NCI-H146 (cell line): ENCODE measurements at regions not wholly inside any gene's neighbourhood (a gene's known extent, or its start where the extent isn't known, plus 50 kb on each side); places are given as distances from the start of the nearest gene placed in this dataset.

Experiments
- DNase-seq: peaks from one replicate; lab custom pipeline; 2025; lab: John Stamatoyannopoulos, UW

DNA sequence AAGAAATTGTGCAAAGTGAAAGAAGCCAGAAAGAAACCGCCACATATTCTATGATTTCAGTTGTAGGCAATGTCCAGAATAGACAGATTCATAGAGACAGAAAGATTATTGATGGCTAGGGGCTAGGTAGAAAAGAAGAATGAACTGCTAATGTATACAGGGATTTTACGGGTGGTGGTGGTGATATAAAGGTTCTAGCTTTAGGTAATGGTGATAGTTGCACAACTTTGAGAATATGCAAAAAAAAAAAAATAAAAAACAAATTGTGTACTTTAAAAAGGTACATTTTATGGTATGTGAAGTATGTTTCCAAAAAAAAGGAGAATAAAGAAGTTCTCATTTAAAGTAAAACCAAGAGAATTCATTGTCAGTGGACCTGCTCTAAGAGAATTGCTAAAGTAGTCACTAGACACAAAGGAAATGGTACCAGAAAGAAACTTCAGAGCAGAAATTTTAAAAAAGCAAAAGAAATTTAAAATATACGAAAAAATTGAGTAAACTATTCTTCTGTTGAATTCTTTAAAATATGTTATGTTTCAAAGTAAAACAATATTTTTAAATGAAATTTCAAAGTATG lies 680.1 kb downstream of the UQCRFS1 start:
- no peak for DNase-seq

DNA sequence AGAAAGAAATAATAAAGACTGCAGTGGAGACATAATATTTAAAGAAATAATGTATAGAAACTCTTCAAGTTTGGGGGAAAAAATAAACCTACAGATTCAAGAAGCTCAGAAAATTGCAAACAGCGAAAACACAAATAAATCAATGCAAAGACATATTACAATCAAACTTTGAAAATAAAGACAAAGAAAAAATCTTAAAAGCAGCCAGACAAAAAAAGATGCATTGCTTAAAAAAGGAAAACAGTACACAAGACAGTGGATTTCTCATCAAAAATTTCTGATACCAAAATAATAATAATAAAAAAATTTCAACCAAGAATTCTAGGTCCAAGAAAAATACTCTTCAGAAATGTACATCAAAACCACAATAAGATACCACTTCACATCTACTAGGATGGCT lies 681.0 kb downstream of the UQCRFS1 start:
- DNase-seq = no peak

DNA sequence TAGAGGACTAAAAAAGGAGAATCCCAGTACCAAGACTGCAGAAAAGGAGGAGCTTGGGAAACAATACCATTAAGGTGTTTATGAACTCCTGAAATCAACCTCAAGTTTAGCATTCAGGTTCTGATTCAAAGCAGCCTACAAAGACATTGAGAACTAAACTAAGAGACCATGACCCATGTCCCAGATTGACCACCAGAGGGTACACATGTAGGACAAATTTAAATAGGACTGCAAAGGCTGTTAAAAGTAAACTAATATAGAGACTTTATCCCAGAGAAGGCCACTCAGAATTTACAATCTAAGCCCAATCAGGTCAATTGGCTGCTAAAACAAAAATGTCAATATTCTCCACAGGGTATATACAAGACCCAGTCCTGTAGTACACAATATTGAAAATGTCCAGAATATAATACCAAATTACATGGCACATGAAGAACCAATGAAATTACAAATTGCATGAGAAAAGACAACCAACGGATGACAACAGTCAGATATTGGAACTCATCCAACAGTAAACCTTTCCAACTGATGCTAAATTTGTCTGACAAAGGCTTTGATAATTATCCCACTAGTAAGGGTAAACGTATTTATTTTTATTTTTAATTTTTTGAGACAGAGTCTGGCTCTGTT lies 682.4 kb downstream of the UQCRFS1 start:
- DNase-seq = no peak

DNA sequence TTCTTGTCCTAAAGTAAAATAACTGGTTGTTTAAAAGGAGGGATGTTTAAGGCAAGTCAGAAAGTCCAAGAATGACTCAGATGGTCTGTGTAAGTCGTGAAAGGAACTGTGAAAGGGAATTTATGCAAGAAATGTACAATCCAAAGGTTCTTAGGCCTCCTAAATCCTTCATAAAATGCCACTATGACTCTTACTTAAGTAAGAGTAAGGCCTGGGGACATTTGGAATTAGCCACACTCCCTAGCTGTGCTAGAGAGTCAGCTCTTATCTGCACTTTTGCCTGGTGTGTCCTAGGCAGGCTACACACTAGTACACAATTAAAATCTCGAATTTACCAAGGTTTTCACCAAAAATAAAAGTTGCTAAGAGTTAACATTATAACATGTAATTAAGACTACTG lies 686.9 kb downstream of the UQCRFS1 start:
- DNase-seq = no peak

DNA sequence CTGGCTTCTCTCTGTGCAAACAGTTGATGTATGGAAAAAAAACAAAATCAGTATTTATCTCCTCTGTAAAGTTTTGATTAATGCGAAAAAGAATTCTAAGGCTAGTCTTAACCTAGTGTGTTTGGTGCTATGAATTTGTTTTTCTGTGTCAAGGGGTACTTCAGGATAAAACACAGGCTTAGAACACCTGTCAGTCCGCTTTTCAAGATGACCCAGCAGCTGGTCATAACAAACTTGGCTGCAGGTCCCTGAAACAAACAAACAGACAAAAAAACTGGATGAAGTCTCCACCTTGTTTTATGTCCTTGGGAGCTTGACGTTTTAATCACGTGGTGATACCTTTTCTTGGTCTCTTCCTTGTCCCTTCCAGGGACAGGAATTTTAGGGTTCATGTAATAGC lies 689.3 kb downstream of the UQCRFS1 start:
- no peak for DNase-seq

DNA sequence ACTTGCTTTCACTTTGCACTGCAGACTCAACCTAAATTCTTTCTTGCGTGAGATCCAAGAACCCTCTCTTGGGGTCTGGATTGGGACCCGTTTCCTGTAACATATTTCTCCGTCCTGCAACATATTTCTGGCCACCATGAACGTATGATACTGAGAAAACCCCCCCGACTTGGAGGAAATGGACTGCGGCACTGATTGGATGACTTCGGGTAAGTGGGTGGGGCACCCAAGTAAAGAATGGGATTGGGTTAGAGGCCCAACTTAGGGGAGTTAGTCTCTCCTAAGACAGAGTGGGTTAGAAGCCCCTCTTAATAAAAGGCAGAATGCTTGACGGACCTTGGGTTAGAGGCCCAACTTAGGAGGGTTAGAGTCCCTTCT lies 690.4 kb downstream of the UQCRFS1 start:
- DNase-seq = no peak

DNA sequence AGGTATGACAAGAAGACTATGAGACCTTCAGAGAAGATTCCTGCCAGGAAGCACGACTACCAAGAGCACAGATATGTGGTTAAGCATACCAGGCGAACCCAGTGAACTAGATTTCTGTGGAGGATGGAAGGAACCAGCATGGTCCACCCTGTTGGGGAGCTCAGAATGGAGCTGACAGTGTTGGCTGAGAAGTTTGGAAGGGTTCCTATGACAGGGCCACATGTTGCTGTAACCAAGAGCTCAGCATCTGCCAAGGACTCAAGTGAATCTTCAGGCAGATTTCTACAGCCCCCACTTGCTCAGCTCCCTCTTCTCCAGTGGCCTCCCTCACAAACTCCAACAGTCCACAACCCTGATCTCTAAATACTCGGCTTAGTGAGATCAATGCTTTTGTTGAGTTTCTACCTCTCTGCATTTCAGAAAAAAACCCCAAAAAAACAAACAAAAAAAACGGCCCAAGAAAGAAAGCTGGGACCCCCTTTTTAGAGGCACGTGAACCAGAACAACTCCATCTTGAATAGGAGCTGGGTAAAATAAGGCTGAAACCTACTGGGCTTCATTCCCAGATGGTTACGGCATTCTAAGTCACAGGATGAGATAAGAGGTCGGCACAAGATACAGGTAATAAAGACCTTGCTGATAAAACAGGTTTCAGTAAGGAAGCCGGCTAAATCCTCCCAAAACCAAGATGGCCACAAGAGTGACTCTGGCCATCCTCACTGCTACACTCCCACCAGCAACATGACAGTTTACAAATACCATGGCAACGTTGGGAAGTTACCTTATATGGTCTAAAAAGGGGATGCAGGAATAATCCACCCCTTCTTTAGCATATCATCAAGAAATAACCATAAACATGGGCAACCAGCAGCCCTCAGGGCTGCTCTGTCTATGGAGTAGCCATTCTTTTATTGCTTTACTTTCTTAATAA lies 691.1 kb downstream of the UQCRFS1 start:
- DNase-seq = no peak

DNA sequence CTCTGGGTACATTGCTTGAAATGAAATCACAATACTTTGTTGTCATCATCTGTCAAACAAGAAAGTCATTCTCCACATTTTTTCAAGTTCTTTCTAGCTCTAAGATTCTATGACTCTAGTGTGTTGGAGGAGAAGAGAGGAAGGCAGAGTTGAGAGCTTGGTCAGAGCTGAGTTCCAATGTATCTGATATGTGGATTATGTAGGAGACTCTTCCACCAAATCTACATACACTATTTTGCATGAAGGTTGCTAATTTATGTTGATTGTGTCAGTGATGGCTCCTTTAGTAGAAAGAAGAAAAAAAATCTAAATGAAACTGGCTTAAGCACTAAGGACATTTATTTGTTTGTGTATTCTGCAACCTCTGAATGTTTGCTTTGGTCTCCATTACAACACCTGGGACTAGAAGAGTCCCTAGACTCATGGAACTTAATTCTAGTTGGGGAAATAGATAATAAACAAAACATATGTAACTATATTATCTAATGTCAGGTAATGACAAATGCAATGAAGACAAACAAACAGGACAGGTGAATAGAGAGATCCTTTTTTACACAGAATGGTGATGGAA lies 691.9 kb downstream of the UQCRFS1 start:
- DNase-seq = no peak

DNA sequence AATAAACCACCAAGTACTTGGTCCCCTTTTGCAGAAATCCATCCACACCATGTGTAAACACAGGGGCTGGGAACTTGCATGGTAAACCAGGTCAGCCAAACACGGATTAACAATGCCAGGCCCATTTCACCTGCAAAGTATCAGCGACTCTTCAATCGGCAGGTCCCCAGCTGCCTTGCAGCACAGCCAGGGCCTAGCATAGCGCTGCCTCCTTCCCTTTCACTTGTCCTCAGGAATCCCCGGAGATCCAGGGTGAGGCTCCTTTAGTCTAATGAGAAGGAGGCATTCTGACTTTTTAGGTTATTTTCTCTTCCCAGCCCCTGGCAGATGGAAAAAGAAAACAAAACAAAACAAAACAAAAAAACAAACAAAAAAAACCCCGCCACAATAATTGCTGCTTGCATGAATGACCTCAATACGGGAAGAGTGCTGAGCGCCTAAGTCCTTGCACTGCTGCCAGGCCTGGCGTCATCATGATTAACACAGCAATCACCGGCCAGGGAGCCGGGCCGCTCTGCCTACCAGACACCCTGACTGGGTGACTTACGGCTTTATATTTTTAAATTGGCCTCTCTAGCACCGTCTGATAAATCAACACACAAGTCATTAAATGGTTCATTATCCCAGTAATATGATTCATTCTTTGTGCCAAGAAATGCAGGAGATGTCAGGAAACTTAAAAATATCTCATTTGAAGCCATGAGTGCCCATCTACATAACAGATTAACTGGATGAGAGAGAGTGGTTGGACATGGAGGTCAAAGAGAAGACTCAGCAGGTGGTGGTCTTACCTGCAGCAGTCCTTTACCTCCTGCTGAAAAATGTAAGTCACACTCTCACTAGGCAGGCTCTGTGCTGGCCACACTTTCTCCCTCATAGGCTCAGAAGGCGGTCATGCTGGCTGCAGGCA lies 692.7 kb downstream of the UQCRFS1 start:
- DNase-seq = no peak

DNA sequence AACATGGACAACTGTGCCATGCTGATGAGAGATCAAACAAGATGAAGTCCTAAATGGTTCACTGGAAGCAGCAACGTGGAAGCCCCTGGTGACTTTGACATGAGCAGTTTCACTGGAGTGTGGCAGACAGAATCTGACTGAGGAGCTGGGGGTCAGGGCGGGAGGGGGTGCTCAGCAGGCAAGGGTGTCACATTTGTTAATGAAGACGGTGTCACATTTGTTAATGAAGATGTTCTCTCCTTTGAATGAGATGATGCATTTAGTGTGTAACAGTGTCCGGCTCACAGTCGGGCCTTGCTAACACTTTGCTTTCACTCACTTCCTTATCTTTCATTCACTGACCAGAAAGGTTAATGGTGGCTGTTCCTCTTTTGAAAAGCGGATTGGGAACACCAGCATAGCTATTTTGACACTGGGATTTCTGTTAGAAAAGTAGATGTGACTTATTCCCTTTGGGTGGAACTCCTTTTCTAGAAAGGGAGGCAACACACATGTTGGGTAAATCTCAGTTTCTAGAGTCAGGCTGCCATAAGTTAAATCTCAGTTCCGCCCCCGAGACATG lies 693.7 kb downstream of the UQCRFS1 start:
- DNase-seq = no peak

DNA sequence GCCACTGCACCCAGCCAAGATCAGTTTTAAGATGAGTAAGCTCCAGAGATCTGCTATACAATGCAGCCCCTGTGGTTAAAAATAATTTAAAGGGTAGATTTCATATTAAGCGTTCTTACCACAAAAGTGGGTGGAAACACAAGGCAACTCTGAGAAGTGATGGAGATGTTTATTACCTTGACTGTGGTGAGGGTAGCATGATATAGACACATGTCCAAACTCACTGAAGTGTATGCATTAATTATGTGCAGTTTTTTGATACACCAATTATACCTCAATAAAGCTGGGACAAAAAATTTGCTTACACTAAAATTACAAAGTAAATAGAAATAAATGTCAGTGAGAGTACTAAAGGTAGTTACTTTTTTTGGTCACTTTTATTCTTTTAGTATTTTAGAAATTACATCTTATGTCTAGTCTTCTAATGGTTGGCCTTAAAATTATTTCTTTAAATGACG lies 696.5 kb downstream of the UQCRFS1 start:
- no peak for DNase-seq

DNA sequence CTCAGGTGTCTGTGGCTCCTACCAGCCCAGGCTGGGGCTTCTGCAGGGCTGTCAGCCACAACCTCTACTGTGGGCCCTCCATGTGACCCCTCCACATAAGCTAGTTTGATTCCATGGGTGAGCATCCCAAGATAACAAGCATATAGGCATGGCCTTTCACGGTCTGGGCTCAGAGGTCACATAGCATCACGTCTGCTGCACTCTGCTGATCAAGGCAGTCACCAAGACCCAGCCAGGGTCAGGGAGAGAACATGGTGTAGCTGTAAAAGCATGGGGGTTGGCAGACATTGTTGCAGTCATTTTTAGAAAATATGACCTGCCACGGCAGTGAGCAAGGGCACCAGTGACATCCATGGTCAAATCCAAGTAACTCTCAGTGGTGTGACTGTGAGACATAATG lies 698.8 kb downstream of the UQCRFS1 start:
- no peak for DNase-seq

DNA sequence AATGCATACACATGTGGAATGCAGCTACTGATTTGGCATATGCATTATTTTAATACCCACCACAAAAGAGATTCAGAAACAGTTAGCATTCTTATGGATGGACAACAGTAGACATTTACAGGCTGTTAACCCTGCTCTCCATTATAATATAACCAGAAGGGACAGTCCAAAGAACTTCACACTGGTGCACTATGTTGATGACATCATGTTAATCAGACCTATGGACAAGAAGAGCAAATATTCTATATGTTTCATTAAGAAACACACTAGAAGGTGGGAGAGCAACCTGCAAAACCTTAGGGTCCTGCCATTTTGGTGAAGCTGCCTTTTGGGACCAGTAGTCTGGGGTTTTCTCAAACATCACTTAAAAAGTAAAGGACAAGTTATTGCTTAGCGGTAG lies 701.3 kb downstream of the UQCRFS1 start:
- no peak for DNase-seq

DNA sequence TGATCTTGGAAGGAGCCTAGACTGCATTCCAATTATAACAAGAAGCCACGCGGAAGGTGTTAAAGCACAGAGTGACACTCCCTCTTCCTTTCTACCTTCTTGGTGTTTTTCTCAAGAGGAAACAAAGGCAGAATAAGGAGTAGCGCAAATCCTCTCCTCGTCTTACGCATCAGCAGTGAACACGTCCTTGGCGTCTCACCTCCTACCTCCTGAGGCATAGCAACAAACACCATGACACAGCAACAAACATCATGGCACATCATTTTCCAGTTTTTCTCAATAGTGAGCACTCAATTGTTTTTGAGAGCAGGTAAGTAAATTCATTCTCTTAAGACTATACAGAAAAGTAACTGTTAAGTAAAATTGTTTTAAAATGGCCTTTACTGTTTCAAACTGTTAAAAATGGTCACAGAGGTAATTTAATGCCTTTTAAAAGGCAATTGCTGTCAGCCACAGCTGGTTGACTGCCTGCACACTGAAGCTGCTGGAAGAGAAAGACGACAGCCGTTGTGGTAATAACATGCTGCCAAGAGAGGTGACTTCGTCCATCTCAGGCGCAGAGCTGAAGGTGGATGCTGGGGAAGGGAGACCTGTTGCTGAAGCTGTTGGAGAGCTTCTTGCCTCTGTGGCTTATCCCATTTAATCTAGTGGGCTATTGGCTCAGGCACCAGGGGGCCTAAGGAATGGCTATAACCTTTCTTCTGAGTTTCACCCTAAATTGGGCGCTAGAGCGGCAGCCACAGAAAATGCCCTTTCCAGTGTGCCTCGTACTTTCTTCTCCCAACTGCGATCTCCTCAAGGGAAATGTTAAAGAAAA lies 703.7 kb downstream of the UQCRFS1 start:
- DNase-seq = no peak

DNA sequence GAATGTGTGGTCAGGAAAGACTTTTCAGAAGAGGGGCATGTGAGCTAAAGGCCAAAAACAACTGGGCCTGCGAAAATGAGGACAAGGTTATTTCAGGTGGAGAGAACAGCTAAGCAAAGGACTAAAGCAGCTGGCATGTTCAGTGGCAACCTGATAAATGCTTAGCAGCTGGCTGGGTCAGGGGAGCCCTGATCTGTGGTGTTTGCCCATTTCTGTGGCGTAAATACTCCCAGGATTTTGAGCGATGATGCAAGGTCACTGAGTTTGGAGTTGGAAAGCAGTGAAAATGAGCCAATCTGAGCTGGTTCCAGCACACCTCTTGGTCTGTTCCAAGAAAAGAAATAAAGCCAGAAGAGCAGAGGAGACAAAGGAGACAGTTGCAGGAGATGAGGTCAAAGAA lies 704.3 kb downstream of the UQCRFS1 start:
- DNase-seq = no peak

DNA sequence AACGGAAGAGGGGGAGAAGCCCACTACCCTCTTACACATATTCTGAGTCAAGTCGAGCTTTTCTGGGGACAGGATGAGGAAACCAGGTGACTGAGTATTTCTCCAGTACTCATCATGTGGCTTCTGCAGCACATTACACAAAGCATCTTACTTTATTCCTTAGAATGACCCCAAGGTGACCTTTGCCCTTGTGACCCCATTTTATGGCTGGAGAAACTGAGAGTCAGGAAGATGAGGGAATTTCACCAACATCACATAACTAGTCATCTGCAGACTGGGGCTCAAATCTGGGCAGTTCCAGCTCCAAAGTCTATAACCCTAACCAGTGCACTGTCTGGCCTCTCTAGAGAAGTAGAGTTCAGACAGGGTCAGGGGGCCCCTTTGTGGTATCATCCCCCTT lies 707.0 kb downstream of the UQCRFS1 start:
- no peak for DNase-seq

DNA sequence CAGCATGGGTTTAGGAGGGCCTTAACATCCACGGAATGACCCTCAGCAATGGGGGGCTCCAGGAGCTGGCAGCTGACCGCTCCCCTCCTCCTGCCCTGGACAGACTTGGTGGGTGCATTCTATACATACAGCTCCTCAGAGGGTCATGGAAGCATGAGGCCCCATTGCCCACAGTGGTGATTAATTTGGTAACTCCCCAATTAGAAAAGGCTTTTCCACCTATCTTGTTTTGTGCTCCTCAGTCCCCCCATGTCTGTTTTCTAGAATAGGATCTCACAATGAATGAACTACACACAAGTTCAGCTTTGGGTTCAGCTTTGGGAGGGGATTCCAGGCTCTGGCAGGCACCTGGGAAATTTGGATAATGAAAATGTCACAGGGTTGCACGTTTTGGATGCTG lies 707.8 kb downstream of the UQCRFS1 start:
- no peak for DNase-seq

DNA sequence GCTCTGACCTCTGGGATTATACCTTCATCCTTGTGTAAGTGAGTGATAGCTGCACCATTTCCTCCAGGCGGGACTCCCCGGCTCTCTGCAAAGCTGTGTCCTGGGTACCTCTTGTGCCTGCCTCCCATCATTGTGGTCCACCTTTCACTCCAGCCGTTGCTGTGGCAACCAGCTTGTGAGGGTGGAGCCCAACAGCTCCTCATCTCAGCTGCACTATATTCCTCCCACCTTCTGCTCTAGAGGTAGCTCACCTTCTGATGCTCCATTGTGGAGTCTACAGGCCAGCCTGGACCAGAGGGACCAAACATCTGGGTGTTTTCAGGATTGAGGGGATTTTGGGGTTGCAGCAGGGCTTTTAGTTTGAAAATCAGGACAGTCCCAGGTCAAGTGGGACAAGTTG lies 708.2 kb downstream of the UQCRFS1 start:
- DNase-seq = no peak

DNA sequence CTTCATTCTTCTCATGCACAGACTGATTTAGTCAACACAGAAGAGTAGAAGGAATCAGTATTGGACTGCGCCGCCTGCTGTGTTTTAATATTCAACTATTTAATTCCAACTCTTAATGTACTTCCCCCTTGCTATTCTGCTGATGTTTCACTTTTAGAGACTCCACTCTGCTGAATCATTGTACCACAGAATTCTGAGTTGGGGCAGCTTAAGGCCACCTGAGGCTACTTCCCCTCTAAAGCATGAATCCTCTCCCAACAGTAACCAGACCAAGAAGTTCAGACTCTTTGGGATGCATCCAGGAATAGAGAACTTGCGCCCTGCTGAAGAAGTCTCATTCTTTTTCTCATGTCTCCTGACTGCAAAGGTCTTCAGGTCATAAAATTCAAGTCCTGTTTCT lies 708.8 kb downstream of the UQCRFS1 start:
- no peak for DNase-seq

DNA sequence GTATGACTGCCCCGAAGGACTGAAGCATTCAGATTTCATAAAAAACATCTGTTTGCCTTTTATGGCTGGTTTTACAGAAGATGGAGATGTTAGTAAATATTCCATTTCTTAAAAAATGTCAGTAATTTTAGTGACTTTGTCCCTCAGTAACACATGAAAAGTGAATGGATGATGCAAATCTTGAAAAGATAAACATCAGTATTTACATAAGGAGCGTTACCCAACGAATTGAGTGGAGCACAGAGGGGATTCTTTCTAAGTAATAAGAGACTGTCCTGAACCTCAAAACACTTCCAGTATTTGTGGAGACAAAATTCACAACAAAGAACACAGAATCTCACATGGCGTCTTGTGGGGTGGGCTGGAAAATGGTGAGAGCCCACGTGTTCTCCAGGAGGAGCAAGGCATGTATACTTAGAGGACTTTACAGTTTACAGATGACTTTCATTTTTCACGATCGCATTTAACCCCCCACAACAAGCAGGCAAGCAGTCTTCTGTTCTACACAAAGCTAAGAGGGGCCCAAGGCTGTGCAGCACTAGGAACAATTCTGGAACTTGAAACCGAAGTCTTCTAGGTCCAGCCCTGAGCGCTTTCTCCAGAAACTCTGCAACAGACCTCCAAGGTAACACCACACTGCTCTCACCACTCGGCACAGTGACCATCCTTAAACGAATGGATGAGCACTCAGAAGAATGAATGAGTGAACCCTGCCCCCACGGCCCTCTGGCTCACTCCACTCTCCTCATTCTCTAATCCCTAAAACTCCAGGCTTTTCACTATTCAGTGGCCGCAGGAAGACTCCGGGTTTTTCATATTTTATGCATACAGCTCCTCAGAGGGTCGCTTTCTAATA lies 709.8 kb downstream of the UQCRFS1 start:
- DNase-seq = no peak
